SK-N-SH (cell line): ENCODE measurements at regions not wholly inside any gene's neighbourhood (a gene's known extent, or its start where the extent isn't known, plus 50 kb on each side); places are given as distances from the start of the nearest gene placed in this dataset.

ENCODE experiments used
- CTCF ChIA-PET: fragments of 300-600, 350-600 bp; formaldehyde crosslinking; extraction: SDS; loops from one replicate; lab custom pipeline; 2021; lab: Yijun Ruan, JAX
- POLR2A ChIA-PET: fragments of 350-600 bp; sonication (Branson Sonifier 250); formaldehyde crosslinking; extraction: SDS; loops from one replicate; lab custom pipeline; 2020; ENCODE audit warnings: antibody characterized with exemption, inconsistent platforms; lab: Yijun Ruan, JAX
- DNase-seq: peaks from one replicate; pipeline ENCODE4 v3.0.0; 2012
- H2AFZ ChIP-seq: fragments of 200-600 bp; sonication (generic); 2 replicates; pipeline ENCODE4 v1.8.1; 2016; ENCODE audit warnings: antibody characterized with exemption, mild to moderate bottlenecking, low read depth
- H3F3A ChIP-seq: fragments of 200-600 bp; sonication (generic); replicated peaks from 2 replicates; pipeline ENCODE3; 2016; ENCODE audit warnings: antibody characterized with exemption, mild to moderate bottlenecking; ENCODE audit not compliant: insufficient read depth
- H3K27ac ChIP-seq, 2 experiments: fragments of 200-500 bp in 1 of 2; fragments of 200-600 bp in 1 of 2; sonication (Bioruptor generic) in 1 of 2; sonication (generic), shearing (Covaris generic) in 1 of 2; 2 replicates each; pipeline versions ENCODE4 v1.5.1 to v1.6.1; 2014 to 2016; ENCODE audit warnings: low read depth in 2 of 2, inconsistent platforms in 1 of 2, low read length in 1 of 2, mild to moderate bottlenecking in 1 of 2, mixed read lengths in 1 of 2
- H3K27me3 ChIP-seq: fragments of 200-600 bp; sonication (generic), shearing (Covaris generic); 2 replicates; pipeline ENCODE4 v1.6.1; 2016; ENCODE audit warnings: mixed run types; ENCODE audit not compliant: insufficient read depth
- H3K36me3 ChIP-seq, 2 experiments: fragments of 200-500 bp in 1 of 2; fragments of 200-600 bp in 1 of 2; sonication (Bioruptor generic) in 1 of 2; sonication (generic) in 1 of 2; replicated peaks in 1 of 2; 2 replicates each; pipeline versions ENCODE3 to v1.5.1; 2014 to 2016; ENCODE audit warnings: low read length in 1 of 2, mild to moderate bottlenecking in 1 of 2; ENCODE audit not compliant: insufficient read depth in 2 of 2, control insufficient read depth in 1 of 2
- H3K4me1 ChIP-seq, 2 experiments: fragments of 200-500 bp in 1 of 2; fragments of 200-600 bp in 1 of 2; sonication (Bioruptor generic) in 1 of 2; sonication (generic), shearing (Covaris generic) in 1 of 2; 2 replicates each; pipeline versions ENCODE4 v1.5.1 to v1.6.1; 2014 to 2016; ENCODE audit warnings: low read depth in 1 of 2, low read length in 1 of 2, mixed run types in 1 of 2; ENCODE audit not compliant: insufficient read depth in 2 of 2, control insufficient read depth in 1 of 2
- H3K4me2 ChIP-seq: fragments of 200-600 bp; sonication (generic), shearing (Covaris generic); 2 replicates; pipeline ENCODE4 v1.6.1; 2017; ENCODE audit warnings: mixed run types
- H3K4me3 ChIP-seq, 2 experiments: fragments of 200-500 bp in 1 of 2; fragments of 200-600 bp in 1 of 2; sonication (Bioruptor generic) in 1 of 2; sonication (generic), shearing (Covaris generic) in 1 of 2; 2 replicates each; pipeline versions ENCODE4 v1.5.1 to v1.8.1; 2014 to 2016; ENCODE audit warnings: low read depth in 2 of 2, inconsistent platforms in 1 of 2, low read length in 1 of 2, mild to moderate bottlenecking in 1 of 2, mixed read lengths in 1 of 2, moderate library complexity in 1 of 2
- H3K79me2 ChIP-seq: fragments of 200-600 bp; sonication (generic); 2 replicates; pipeline ENCODE4 v1.8.1; 2017; ENCODE audit warnings: mild to moderate bottlenecking; ENCODE audit not compliant: insufficient read depth
- H3K9ac ChIP-seq: fragments of 200-600 bp; sonication (generic); 2 replicates; pipeline ENCODE4 v1.6.1; 2017; ENCODE audit warnings: mixed run types
- H3K9me2 ChIP-seq: fragments of 200-600 bp; sonication (generic); 2 replicates; pipeline ENCODE4 v1.6.1; 2017; ENCODE audit warnings: mixed run types
- H3K9me3 ChIP-seq: fragments of 200-600 bp; sonication (generic); 2 replicates; pipeline ENCODE4 v1.6.1; 2017; ENCODE audit warnings: mixed run types, mild to moderate bottlenecking, moderate library complexity
- H4K20me1 ChIP-seq: fragments of 200-600 bp; sonication (generic); 2 replicates; pipeline ENCODE4 v1.6.1; 2017; ENCODE audit warnings: mild to moderate bottlenecking, mixed run types; ENCODE audit not compliant: insufficient read depth
- FOSL2 ChIP-seq: IDR thresholded peaks from 2 replicates; pipeline ENCODE4 v1.4.0; 2012; ENCODE audit warnings: low read depth, mild to moderate bottlenecking, moderate library complexity, borderline replicate concordance
- GABPA ChIP-seq: IDR thresholded peaks from 2 replicates; pipeline ENCODE4 v1.4.0; 2012; ENCODE audit warnings: low read depth, mild to moderate bottlenecking
- GATA2 ChIP-seq: sonication (generic); formaldehyde crosslinking; IDR thresholded peaks from 2 replicates; pipeline ENCODE4 v1.5.0; 2020; ENCODE audit warnings: mild to moderate bottlenecking, missing genetic modification reagents
- JUND ChIP-seq: IDR thresholded peaks from 2 replicates; pipeline ENCODE4 v1.4.0; 2012
- NRF1 ChIP-seq: IDR thresholded peaks from 2 replicates; pipeline ENCODE4 v1.6.1; 2012; ENCODE audit warnings: low read depth, mild to moderate bottlenecking, low read length
- POLR2AphosphoS5 ChIP-seq: IDR thresholded peaks from 2 replicates; pipeline ENCODE4 v1.6.1; 2012; ENCODE audit warnings: low read depth, low read length
- RXRA ChIP-seq: IDR thresholded peaks from 2 replicates; pipeline ENCODE4 v1.4.0; 2012; ENCODE audit warnings: low read depth, mild to moderate bottlenecking, borderline replicate concordance
- YY1 ChIP-seq: IDR thresholded peaks from 2 replicates; pipeline ENCODE4 v1.4.0; 2012; ENCODE audit warnings: low read depth, mild to moderate bottlenecking
- WGBS: methylation state at CpG from one replicate; pipeline ENCODE4 v1.1.6; 2017; ENCODE audit warnings: low lambda C conversion rate; 5-methylcytosine and 5-hydroxymethylcytosine counted together
- TF ChIP-seq, protein P1 (sequence below): IDR thresholded peaks from 2 replicates; pipeline ENCODE4 v1.4.0; 2012; ENCODE audit warnings: low read depth
- TF ChIP-seq, protein P2 (sequence below): fragments of 200-600 bp; sonication (generic); IDR thresholded peaks from 2 replicates; pipeline ENCODE4 v1.6.1; 2017; ENCODE audit warnings: antibody characterized with exemption, mild to moderate bottlenecking, moderate library complexity
- TF ChIP-seq, protein P3 (sequence below): IDR thresholded peaks from 2 replicates; pipeline ENCODE4 v1.4.0; 2012; ENCODE audit warnings: low read depth, borderline replicate concordance

DNA sequence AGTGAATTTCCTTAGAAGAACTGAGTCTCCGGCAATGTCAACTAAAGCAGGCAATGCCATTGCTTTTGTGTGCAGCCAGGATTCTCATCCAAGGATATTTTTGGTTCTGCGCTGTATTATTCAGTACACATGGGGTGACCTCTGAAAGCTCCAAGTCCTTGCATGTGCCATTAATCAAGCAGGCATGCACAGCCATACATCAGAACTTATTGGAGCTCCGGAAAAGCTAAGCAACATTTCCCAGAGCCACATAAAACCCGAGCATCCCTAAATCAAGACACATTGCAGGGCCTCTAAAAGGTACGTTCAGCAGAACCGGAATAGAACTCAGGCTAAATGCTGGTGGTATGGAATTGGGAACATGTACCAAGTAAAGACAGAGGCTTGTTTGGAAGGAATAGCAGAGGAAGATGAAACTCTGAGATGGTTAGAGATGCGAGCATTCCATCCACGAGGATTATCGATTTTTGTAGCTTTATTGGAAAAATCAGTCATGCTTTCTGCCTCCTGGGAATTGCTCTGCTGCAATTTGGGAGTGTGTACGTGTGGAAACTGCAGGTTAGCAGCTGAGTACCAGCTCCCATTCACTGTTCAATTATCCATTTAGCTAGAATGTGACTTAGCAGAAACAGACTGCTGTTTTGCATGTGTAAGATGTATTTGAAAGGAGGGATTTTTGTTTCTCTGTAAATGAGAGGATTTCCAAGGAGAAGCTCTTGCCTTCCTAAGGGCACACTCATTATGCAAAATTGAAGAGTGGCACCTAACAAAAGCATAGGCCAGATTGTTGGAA is 143.7 kb upstream of the WWC1 start:
- Histone ChIP-seq H3K4me2 (no peak overlapping the region), H3K27ac (no peak overlapping the region), H3K9me2 (no peaks in the 10 kb centered on the region), H2AFZ (no peak overlapping the region), H3K79me2 (no peaks in the 10 kb centered on the region), H3K9me3 (no peaks in the 10 kb centered on the region), H3K9ac (no peak overlapping the region), H3K36me3 (no peaks in the 10 kb centered on the region)
- no peak for DNase-seq
- WGBS, result 41% methylated on average over 10 of the region's 10 CpGs
- POLR2A ChIA-PET, result interaction anchor here (0.7 kb wide), 1 partner anchor 16 kb away, joined by 4 read pairs; no protein-coding TSS in a partner anchor
- TF ChIP-seq, protein P1, sequence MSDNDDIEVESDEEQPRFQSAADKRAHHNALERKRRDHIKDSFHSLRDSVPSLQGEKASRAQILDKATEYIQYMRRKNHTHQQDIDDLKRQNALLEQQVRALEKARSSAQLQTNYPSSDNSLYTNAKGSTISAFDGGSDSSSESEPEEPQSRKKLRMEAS, result no peak
- no peak for TF ChIP-seq RXRA
- no peak for TF ChIP-seq FOSL2
- no peak for TF ChIP-seq YY1
- TF ChIP-seq, all 33 proteins: peak for 0
- no peaks in the 10 kb centered on the region for H3K27me3 ChIP-seq
- no peaks in the 10 kb centered on the region for H3F3A ChIP-seq
- H4K20me1 ChIP-seq, result no peaks in the 10 kb centered on the region
- H3K4me1 ChIP-seq, result no peaks in the 10 kb centered on the region; a peak in 1 of 4 replicates
- CTCF ChIA-PET, result no interaction called here
- no peak overlapping the region for H3K4me3 ChIP-seq

DNA sequence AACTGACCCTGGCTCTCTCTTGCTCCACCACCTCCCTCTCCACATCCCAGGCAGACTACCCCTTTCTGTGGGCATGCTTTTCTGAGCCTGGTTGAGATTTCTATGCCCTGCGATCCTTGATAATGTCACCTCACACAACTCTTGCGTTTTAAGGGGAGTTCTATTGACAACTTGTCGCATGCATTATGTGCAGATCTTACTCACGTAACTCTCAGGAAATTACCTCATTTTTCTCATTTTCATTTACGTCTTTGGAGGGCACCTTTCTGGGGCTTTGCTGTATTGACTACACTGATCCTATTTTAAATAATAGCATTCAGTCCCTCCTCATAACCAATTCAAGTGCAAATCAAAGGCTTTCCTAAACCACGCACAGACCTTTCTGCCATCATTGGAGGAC is 140.4 kb upstream of the WWC1 start:
- TF ChIP-seq NRF1 (no peak), YY1 (no peak)

DNA sequence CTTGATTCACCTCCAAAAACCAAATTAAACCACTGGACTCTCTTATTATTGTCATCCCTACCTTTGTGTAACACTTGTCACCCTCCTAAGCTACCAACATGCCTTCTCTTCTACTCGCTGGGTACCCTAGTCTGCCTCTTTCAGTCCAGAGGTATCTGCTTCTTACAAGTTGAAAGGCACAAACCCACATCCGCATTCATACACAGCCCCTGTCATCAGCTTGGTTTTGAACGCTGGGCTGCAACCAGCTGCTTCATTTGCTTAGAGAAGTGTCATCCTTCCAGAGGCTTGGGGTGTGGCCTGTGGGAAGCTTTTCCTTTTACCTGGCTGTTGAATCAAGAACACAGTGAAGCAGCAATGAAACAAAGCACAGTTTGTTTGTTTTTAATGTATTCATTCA is 138.8 kb upstream of the WWC1 start:
- no peak overlapping the region for H3K27ac ChIP-seq
- DNase-seq, result no peak
- no peaks in the 10 kb centered on the region for H3K9me3 ChIP-seq
- POLR2A ChIA-PET, result interaction anchor here (1.2 kb wide), 1 partner anchor 10 kb away, joined by 4 read pairs; no protein-coding TSS in a partner anchor
- H3K9me2 ChIP-seq, result no peaks in the 10 kb centered on the region
- H4K20me1 ChIP-seq, result no peaks in the 10 kb centered on the region
- no peak overlapping the region for H3K4me2 ChIP-seq
- H3K36me3 ChIP-seq, result no peaks in the 10 kb centered on the region
- H3K4me3 ChIP-seq, result no peak overlapping the region
- no peaks in the 10 kb centered on the region for H3K27me3 ChIP-seq
- no peaks in the 10 kb centered on the region for H3K79me2 ChIP-seq
- peaks cover 0 to 4% of the 10 kb centered on the region in 2 experiments; a peak in 1 of 4 replicates for H3K4me1 ChIP-seq
- WGBS, result 33% methylated on average over 3 of the region's 3 CpGs
- no peak for TF ChIP-seq GABPA
- no peak for TF ChIP-seq POLR2AphosphoS5
- TF ChIP-seq, protein P2, sequence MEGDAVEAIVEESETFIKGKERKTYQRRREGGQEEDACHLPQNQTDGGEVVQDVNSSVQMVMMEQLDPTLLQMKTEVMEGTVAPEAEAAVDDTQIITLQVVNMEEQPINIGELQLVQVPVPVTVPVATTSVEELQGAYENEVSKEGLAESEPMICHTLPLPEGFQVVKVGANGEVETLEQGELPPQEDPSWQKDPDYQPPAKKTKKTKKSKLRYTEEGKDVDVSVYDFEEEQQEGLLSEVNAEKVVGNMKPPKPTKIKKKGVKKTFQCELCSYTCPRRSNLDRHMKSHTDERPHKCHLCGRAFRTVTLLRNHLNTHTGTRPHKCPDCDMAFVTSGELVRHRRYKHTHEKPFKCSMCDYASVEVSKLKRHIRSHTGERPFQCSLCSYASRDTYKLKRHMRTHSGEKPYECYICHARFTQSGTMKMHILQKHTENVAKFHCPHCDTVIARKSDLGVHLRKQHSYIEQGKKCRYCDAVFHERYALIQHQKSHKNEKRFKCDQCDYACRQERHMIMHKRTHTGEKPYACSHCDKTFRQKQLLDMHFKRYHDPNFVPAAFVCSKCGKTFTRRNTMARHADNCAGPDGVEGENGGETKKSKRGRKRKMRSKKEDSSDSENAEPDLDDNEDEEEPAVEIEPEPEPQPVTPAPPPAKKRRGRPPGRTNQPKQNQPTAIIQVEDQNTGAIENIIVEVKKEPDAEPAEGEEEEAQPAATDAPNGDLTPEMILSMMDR, result no peak
- TF ChIP-seq JUND, result no peak
- no peak for TF ChIP-seq YY1
- TF ChIP-seq GATA2 (CRISPR knock-in tag), result no peak
- TF ChIP-seq, protein P3, sequence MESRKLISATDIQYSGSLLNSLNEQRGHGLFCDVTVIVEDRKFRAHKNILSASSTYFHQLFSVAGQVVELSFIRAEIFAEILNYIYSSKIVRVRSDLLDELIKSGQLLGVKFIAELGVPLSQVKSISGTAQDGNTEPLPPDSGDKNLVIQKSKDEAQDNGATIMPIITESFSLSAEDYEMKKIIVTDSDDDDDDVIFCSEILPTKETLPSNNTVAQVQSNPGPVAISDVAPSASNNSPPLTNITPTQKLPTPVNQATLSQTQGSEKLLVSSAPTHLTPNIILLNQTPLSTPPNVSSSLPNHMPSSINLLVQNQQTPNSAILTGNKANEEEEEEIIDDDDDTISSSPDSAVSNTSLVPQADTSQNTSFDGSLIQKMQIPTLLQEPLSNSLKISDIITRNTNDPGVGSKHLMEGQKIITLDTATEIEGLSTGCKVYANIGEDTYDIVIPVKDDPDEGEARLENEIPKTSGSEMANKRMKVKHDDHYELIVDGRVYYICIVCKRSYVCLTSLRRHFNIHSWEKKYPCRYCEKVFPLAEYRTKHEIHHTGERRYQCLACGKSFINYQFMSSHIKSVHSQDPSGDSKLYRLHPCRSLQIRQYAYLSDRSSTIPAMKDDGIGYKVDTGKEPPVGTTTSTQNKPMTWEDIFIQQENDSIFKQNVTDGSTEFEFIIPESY, result no peak
- TF ChIP-seq, all 33 proteins: peak for 0
- Histone ChIP-seq H2AFZ (no peak overlapping the region), H3F3A (no peaks in the 10 kb centered on the region), H3K9ac (no peak overlapping the region)
- CTCF ChIA-PET, result no interaction called here

More for the DNA sequence above, 140.4 kb upstream of the WWC1 start:
- no peak overlapping the region for H3K4me2 ChIP-seq
- H3K79me2 ChIP-seq, result no peaks in the 10 kb centered on the region
- POLR2A ChIA-PET, result interaction anchor here (0.5 kb wide), 1 partner anchor 80 kb away, joined by 3 read pairs; no protein-coding TSS in a partner anchor
- H3K9ac ChIP-seq, result no peak overlapping the region
- no peaks in the 10 kb centered on the region for H3F3A ChIP-seq
- no peaks in the 10 kb centered on the region for H4K20me1 ChIP-seq
- H3K36me3 ChIP-seq, result no peaks in the 10 kb centered on the region
- WGBS, result 63% methylated on average over 6 of the region's 6 CpGs
- peaks cover 0 to 4% of the 10 kb centered on the region in 2 experiments; a peak in 1 of 4 replicates for H3K4me1 ChIP-seq
- no peak overlapping the region for H2AFZ ChIP-seq
- no peak for DNase-seq
- CTCF ChIA-PET, result interaction anchor here (0.5 kb wide), 1 partner anchor 14 kb away, joined by 3 read pairs; no protein-coding TSS in a partner anchor
- no peak overlapping the region for H3K4me3 ChIP-seq
- no peaks in the 10 kb centered on the region for H3K27me3 ChIP-seq
- H3K27ac ChIP-seq, result no peak overlapping the region
- H3K9me2 ChIP-seq, result no peaks in the 10 kb centered on the region
- H3K9me3 ChIP-seq, result no peaks in the 10 kb centered on the region
